NCI-H128 (cell line): ENCODE measurements at regions not wholly inside any gene's neighbourhood (a gene's known extent, or its start where the extent isn't known, plus 50 kb on each side); places are given as distances from the start of the nearest gene placed in this dataset.
"Not testable (repeated sequence)": the region's sequence is repeated elsewhere in the genome, so short reads cannot be mapped to it uniquely, and the experiment has no call there.

Experiments used
- DNase-seq: peaks from one replicate; lab custom pipeline; 2025; ENCODE audit not compliant: unreplicated experiment; lab: John Stamatoyannopoulos, UW

DNA sequence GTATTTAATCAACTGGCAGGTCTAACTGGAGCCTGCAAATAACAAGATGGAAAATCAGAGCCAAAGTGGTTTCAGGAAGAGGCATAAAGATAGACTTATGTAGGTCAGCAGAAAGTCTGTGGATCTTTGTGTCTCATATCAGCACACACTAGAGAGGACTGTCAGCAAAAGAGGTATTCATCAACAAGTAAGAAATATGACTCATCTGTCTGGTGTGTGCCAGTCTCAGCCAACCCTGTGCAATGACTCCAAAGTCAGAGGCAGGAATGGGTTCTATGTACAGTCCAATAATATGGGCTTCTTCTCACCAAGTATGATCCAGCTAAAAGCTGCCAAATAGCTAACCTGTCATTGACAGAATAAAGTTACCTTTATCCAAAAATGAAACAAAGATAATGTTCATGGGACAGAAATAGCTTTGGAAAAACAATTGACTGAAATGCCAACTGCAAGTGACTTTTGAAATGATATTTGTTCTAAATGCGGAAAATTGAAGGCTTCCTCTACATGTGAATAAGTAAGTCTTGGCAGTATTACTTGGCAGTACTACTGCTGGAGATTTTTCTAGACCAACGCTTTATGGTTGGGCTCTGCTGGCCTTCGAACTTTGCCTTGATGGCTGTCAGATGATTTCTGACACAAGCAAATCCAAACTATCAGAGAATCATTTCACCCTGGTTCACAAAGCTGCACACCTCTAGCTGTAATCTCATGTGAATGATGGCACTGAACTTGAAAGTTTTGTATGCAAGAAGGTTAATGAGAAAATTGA lies 272.3 kb upstream of the SEMA3C start:
- DNase-seq, result no peak

DNA sequence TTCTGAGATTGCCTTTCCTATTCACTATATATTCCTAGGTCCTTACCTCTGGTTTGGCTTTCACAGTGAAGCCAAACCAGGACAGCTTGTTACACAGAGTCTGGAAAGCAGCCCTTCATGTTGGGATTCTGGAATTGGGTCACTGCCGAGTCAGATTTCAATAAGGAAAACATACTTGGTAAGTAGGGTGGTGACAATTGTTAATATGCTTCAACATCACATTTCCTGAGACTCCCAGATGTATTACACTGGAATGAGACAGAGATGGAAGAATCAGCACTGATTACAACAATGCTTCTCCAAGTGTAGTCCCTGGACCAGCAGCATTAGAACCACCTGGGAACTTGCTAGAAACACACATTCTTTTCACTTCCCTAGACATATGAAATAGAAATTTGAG lies 268.9 kb upstream of the SEMA3C start:
- DNase-seq, result no peak

DNA sequence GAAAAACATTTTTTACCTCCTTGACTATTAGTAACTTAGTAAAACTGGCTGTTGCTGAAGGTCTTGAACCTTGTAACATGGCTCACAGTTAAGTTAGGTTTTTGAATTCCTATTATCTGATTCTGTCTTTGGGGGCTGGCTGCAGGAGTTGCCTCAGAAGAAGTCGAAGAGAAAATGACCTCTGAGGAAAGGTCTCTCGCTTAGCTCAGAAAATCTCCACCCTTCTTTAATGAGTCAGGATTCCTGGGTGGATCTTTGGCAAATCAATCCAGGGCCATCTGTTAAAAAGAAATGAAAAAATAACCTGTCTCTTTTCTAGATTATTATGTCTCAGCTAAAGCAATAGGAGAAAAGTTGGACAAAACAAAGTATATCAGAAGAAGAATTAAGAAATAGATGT lies 267.8 kb upstream of the SEMA3C start:
- no peak for DNase-seq

DNA sequence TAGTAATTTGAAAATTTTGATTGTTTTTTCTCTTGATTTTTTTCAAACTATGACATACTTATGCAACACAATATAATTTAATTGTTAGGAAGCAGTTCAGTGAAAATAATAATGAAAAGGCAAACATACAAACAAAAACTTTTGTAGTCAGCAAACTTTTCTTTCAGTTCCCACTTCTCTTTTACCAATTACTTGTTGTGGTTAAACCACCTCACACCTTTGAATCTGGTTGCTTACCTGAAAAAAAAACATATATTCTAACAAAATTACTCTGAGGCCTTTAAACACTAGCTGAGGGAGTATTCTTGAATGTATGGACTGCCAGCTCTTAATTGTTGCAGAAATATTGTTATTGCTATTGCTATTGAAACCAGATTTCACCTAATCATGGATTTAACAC lies 266.2 kb upstream of the SEMA3C start:
- no peak for DNase-seq

DNA sequence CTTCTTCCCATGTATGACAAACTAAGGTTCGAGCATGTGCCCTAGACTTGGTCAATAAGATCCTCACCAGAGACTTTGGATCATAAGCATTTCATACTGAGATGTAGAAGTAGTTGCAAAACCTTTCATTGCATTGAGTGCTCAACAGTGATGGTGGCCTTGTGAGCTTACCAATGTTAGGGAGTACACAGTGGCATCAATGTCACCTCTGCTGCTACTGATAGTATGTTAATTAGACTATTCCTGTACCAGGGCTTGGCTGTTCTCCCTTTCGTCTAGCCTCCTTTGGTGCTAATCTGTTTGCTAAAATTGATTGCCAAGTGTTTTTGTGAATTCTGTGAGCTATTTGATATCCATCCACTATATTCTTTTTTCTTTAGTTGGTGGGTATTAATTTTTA lies 264.5 kb upstream of the SEMA3C start:
- DNase-seq, result no peak

DNA sequence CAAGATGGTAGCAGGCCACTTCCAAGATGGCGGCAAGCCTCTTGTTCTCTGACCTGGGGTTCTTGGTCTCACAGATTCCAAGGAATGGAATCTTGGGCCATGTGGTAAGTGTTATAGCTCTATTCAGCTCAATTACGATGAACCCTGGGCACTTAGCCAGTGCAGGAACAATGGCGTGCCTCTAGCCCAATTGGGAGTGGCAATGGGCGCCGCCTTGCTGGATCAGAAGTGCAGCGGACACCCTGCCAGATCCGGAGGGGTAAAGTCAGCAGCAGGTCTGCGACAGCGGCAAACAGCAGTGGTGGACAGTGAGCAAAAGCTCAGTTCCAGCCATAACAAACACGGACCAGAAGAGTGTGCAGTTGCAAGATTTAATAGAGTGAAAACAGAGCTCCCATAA lies 263.2 kb upstream of the SEMA3C start:
- not testable (repeated sequence) for DNase-seq

DNA sequence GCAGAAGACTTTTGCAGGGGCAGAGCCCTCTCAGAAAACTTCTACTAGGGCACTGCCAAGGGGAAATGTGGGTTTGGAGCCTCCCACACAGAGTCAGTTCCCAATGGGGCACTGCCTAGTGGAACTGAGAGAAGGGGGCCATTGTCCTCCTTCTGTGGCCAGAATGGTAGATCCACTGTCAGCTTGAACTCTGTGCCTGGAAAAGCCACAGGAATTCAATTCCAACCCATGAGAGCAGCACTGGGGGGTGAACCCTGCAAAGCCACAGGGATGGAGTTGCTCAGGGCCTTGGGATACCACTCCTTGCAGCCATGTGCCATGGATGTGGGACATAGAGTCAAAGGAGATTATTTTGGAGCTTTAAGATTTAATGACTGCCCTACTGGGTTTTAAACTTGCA lies 262.2 kb upstream of the SEMA3C start:
- DNase-seq, result no peak

DNA sequence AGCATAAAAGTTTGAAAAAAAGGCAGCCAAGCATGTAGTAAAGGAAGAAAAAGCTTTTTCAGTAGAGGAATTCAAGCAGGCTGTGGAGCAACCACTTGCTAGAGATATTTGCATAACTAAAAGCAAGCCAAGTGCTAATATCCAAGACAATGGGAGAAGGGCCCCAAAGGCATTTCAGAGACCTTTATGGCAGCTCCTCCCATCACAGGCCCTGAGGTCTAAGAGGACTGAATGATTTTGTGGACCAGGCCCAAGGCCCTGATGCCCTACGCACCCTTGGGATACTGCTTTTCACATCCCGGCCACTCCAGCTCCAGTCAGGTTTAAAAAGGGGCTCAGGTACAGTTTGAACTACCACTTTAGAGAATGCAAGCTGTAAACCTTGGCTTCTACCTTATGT lies 261.7 kb upstream of the SEMA3C start:
- DNase-seq, result no peak

DNA sequence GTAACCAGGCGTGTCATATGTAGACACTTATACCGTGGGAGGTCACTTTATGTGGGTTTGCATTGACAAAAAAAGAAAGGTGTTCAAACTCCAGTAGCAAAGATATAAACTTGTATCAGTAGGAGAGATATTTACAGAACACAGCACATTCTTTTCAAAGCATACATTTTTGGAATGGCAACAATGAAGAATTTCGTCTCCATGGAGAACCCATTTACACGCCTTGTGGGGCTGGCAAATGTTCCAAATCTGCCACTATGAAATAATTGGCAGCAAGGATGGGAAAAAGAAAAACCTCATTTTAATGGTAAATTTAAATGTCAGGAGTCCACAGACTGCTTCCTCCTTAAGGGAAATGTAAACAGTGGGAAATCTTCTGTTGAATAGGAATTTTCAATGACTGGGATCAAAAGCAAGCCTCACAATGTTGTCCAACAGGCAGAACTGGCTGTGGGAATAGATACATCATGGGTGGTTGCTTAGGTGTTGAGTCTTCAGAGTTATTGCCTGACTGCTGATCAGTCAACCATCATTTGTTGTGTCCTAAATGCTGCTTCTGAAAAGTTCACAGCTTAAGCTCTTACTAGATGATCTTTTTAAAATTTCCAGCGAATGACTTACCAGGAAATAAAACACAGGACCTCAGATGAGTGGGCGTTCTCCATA lies 256.6 kb upstream of the SEMA3C start:
- DNase-seq, result no peak

DNA sequence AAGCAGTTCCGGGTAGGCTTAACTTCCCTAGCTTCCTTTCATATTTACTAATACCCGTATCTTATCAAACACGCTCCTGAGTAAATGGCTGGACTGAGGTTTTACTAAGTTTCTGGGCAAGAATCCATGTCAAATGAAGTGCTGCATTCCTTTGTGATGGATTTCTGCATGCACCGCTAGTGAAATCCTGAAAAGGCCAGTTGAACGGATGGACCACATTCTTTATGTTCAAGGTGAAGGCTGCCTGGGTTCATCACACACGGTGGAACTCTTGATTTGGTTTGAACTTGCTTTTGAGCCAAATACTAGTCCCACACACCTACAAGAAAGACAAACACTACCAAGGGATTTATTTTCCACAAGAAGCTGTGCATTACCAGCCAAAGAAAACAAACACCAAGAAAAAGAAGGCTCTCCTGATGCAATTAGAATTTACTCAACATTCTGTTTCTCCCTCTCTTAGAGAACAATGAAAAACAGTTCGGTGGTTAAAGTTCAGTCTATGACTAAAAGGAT lies 255.0 kb upstream of the SEMA3C start:
- DNase-seq, result no peak

DNA sequence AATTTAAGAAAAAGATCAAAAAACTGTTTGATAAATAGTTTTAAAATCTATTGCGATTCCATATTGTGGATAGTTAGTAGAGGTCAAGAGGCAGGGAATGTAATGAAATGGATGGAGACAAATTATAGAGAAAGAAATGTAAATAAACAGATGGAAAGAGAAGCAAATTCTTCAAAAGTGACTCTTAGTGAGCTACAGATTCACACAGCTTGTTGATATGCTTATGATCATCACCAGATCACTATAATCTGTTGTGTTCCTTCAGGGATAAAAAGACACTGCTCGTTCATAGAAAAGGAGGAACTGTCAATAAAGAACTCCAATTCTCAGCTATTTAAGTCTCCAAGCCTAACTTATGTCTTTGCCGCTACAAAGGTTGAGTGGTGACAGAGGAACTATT lies 251.4 kb upstream of the SEMA3C start:
- no peak for DNase-seq

DNA sequence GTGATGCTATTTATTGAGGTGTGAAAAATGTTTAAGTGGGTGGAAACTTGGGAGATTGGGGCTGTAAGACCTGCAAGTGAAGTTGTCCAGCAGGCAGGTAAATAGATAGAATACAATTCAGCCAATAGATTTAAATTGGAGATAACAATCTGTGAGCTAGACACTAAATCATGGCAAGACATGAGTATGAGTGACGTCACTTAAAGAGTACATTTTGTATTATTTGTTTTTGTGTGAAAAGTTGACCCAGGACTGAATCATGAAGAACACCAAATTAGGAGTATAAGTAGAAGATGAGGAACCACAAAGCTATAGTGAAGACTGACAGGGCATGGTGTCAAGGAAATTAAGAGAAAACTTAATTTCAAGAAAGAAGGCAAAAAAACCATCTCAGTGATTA lies 249.1 kb upstream of the SEMA3C start:
- no peak for DNase-seq

DNA sequence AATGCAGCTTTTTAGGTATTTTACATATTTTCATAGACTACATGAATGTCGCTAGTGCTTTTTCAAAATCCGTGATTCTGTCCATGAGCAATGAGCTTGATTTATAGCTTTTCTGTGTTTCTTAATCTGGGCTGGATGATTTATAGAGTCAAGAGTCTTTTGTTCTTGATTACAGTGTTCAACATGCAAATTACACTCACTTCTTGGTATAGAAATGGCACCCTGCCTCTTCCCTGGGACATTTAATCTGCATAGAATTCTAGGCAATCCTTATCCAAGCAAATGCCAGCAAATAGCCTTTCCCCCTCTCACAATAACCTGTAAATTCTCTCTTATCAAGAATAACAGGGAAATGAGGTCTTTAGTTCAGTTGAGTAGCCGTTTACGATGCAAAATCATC lies 246.2 kb upstream of the SEMA3C start:
- DNase-seq, result no peak

DNA sequence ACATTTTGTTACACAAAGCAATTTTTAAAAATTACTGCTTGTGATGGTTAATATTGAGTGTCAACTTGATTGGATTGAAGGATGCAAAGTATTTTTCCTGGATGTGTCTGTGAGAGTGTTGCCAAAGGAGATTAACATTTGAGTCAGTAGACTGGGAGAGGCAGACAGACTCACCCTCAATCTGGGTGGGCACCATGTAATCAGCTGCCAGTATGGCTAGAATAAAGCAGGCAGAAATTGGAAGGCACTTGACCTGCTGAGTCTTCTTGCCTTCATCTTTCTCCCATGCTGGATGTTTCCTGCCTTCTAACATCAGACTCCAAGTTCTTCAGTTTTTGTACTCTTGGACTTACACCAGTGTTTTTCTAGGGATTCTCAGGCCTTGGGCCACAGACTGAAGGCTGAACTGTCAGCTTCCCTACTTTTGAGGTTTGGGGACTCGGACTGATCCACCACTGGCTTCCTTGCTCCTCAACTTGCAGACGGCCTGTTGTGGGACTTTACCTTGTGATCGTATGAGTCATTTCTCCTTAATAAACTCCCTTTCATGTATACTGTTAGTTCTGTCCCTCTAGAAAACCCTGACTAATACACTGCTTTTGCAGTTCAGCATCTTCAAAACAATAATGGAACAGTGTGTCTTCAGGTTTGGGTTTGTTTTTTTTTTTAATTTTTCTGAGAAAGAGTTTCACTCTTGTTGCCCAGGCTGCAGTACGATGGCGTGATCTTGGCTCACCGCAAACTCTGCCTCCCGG lies 244.1 kb upstream of the SEMA3C start:
- DNase-seq, result no peak

DNA sequence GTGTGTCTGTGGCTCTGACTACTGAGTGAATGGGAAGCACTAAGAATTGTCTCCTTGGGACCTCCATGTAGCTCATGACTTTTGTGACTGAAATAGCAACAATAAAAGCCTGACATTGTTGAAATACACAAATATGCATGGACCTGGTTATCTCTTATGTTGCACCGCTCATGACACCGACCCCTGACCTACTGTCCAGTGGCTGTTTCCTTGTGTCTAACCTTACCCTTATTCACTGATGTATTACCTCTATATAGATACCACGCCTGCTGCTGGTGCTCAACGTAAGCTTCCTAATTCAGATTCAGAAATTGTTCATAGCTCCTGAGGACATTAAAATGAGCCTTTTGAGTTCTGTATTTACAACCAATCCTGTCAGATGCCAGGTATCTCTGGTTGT lies 243.4 kb upstream of the SEMA3C start:
- no peak for DNase-seq

DNA sequence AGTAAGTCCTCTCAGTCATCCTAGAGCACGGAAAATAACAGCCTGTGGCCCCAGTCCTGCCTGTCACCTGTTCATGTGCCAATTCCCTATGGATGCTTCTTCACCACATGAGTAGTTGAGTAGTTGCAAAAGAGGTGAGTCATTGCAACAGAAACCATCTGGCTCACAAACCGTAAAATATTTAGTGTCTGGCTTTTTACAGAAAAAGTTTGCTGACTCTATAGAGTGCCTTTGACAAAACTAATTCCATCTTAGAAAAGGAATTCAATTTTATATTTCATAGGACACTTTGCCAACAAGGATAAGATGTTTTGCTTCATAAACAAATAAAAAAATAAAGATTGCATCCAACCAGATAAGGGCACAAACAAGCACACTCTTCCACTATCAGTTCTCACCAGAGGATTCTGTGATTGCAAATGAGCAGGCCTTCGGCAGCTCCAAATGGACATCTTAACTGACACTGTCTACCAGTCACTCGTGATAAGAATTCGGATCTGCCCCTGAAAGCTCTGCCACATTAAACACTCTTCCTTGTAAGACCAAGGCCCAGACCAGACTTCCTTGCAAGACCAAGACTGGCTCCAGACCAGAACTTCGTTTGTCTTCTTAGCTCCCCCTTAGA lies 242.7 kb upstream of the SEMA3C start:
- DNase-seq, result no peak

DNA sequence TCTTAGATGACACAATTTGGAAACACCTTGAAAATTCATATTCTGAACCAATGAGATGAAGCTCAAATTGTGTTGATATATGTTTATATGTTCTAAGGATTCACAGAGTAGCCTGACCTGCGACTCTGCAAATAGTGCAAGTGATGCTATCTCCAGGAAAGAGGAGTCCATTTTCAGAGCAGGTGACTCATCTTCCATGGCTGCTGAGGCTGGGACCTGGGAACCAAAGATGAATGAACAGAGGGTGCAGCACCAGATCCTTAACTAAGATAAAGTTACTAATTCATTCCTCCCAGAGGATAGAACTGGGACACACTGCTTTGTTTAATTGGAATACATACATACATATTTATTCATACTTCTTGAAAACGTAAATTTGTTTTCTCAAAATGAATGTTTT lies 240.6 kb upstream of the SEMA3C start:
- DNase-seq, result no peak

DNA sequence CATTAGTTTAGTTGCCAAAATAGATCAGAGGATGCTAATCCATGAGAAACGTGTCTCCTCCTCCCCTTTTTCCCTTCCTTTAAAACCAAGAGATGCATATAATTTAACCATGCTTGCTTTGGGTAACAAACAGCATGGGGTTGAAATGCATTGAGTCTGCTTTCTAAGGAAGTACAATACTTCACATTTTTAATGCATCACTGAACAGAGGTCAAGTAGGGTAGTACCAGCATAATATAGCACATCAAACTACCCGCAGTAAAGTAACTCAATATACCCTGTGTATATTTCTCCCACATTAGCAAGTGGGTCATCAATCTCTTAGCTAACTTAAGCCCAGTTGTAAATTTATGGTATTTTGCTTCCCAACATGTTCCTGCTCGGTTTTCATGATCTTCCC lies 239.3 kb upstream of the SEMA3C start:
- no peak for DNase-seq

DNA sequence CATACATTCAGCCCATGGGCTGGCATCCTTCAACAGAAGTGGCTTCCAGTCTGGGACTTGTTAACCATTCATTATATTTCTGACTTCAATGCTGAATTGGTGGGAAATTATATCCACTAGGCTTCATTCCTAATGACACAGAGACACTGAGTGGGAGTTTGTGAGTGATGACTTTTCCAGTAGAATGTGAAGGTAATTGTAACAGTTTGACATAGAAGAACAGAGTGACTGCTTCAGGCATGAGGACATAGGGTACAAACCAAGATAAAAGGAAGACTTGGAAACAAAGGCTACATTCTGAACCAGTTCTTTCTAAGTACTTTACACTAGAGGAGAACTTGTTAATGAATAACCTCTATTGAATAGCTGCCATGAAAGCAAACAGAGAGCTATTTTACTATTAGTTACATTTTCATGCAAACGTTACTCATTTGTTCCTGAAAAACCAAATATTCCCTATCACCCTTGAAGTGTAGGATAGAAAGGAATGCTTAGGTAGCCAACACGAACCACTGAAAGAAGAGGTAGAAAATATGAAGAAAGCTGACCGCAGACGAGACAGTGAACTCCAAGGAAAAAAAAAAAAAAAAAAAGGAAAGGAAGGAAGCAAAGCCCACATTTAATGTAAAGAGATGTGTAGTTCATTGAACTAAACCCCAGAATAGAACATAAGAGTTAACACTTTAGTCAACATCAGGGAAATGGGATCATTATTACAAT lies 237.0 kb upstream of the SEMA3C start:
- no peak for DNase-seq

DNA sequence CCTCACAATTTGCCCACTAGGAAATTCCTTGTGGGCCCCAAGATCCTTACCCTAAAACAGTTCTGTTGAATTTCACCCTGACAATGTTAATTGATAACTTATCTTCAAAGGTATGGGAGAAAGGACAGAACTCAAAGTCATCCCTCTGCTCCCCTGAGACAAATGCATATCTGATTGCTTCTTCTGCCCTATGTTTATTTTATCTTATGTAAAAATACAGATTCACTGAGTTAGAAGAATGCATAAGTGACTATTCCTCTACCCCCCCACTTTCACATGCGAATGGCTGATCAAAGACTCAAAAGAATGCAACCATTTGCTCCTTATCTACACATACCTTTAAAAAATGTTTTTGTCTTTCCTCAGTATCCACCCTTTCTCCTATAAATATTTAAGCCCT lies 235.7 kb upstream of the SEMA3C start:
- no peak for DNase-seq

DNA sequence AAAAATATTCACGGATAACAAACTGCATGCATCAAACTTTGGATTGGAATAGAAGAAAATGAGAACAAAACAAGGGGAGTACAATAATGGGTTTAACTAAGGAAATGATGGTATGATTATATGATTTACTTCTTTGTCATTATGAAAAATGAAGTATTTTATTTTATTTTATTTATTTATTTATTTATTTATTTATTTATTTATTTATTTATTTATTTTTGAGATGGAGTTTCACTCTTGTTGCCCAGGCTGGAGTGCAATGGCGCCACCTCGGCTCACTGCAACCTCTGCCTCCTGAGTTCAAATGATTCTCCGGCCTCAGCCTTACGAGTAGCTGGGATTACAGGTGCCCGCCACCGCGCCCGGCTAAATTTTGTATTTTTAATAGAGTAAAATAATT lies 234.1 kb upstream of the SEMA3C start:
- not testable (repeated sequence) for DNase-seq
